ENCODE measurements at regions not wholly inside any gene's neighbourhood (a gene's known extent, or its start where the extent isn't known, plus 50 kb on each side); places are given as distances from the start of the nearest gene placed in this dataset.

- Histone ChIP-seq H3K27ac (no peak overlapping the region), H3K4me3 (no peak overlapping the region), H3K4me1 (no peaks in the 10 kb centered on the region), H3K9me3 (no peaks in the 10 kb centered on the region), H3K36me3 (no peaks in the 10 kb centered on the region), H3K27me3 (no peaks in the 10 kb centered on the region)
- no peak for DNase-seq
- TF ChIP-seq POLR2AphosphoS5 (IDR thresholded peaks at IDR 0.05) (no peak), EP300 (IDR thresholded peaks at IDR 0.05) (no peak), CTCF (IDR thresholded peaks at IDR 0.05) (no peak), POLR2A (IDR thresholded peaks at IDR 0.05) (no peak)
- intact Hi-C loops (cut with DNase I; ENCODE audit: low total_unique reads), result no loop called here
- WGBS, 5 donors, result 41 to 76% (median 60%) methylated on average over 3 of the region's 3 CpGs
These were observed 71.4 kb upstream of the PRKD1 start for GRCh38 chr14:29999013-29999539.

GRCh38 chr14:30002859-30003258, 75.2 kb upstream of the PRKD1 start:
- H3K4me1 ChIP-seq, result peaks cover 0 to 5% (median 2%) of the 10 kb centered on the region in 4 donors
- H3K9me3 ChIP-seq, result no peaks in the 10 kb centered on the region
- H3K27me3 ChIP-seq, result no peaks in the 10 kb centered on the region
- no peak overlapping the region for H3K4me3 ChIP-seq
- no peaks in the 10 kb centered on the region for H3K36me3 ChIP-seq
- H3K27ac ChIP-seq, result no peak overlapping the region
- WGBS, 5 donors, result 61 to 69% (median 67%) methylated on average over 5 of the region's 5 CpGs
- TF ChIP-seq EP300 (IDR thresholded peaks at IDR 0.05) (no peak), POLR2A (IDR thresholded peaks at IDR 0.05) (no peak), CTCF (IDR thresholded peaks at IDR 0.05) (no peak), POLR2AphosphoS5 (IDR thresholded peaks at IDR 0.05) (no peak)
- DNase-seq, result peak in 1 of 2 donors; percentile 11
- intact Hi-C loops (cut with DNase I; ENCODE audit: low total_unique reads), result loop anchor here (5.0 kb wide), 1 partner anchor 456 kb away; no protein-coding TSS in a partner anchor

- no peaks in the 10 kb centered on the region for H3K9me3 ChIP-seq
- H3K27me3 ChIP-seq, result no peaks in the 10 kb centered on the region
- no peak overlapping the region for H3K27ac ChIP-seq
- peaks cover 0 to 5% (median 2%) of the 10 kb centered on the region in 4 donors for H3K4me1 ChIP-seq
- WGBS, 5 donors, result 42 to 47% (median 46%) methylated on average over 8 of the region's 8 CpGs
- DNase-seq, result peak in 1 of 2 donors; percentile 80
- H3K36me3 ChIP-seq, result no peaks in the 10 kb centered on the region
- H3K4me3 ChIP-seq, result no peak overlapping the region
- intact Hi-C loops (cut with DNase I; ENCODE audit: low total_unique reads), result no loop called here
- no peak for TF ChIP-seq POLR2A (IDR thresholded peaks at IDR 0.05)
- peak in 5 of 7 experiments; percentile 59 to 68 (median 63) for TF ChIP-seq CTCF (IDR thresholded peaks at IDR 0.05)
These were observed 77.6 kb upstream of the PRKD1 start for GRCh38 chr14:30005114-30005808.

GRCh38 chr14:30006695-30007094, 79.0 kb upstream of the PRKD1 start:
- Histone ChIP-seq H3K9me3 (no peaks in the 10 kb centered on the region), H3K36me3 (no peaks in the 10 kb centered on the region), H3K4me3 (no peak overlapping the region), H3K27me3 (no peaks in the 10 kb centered on the region), H3K4me1 (peaks cover 0 to 5% (median 2%) of the 10 kb centered on the region in 4 donors), H3K27ac (no peak overlapping the region)
- 58 to 80% (median 78%) methylated on average over 2 of the region's 2 CpGs for WGBS, 5 donors
- TF ChIP-seq EP300 (IDR thresholded peaks at IDR 0.05) (no peak), POLR2AphosphoS5 (IDR thresholded peaks at IDR 0.05) (no peak), POLR2A (IDR thresholded peaks at IDR 0.05) (no peak), CTCF (IDR thresholded peaks at IDR 0.05) (no peak)
- intact Hi-C loops (cut with DNase I; ENCODE audit: low total_unique reads), result no loop called here
- no peak for DNase-seq

Measured in stomach (tissue), 8 donors.